Activated naive CD4-positive, alpha-beta T cell treated with anti-CD3 and anti-CD28 coated beads, Interleukin-2, amount 50 U/mL, for 24 hours (primary cell): ENCODE measurements at regions not wholly inside any gene's neighbourhood (a gene's known extent, or its start where the extent isn't known, plus 50 kb on each side); places are given as distances from the start of the nearest gene placed in this dataset.

ENCODE experiments used
- H3K27ac Mint-ChIP-seq: one replicate; pipeline ENCODE4 v1.8.0; 2021; ENCODE audit warnings: mild to moderate bottlenecking, mixed read lengths
- H3K27me3 Mint-ChIP-seq: one replicate; pipeline ENCODE4 v1.8.0; 2021; ENCODE audit warnings: mixed read lengths
- H3K36me3 Mint-ChIP-seq: one replicate; pipeline ENCODE4 v1.8.0; 2021; ENCODE audit warnings: mixed read lengths
- H3K4me1 Mint-ChIP-seq: one replicate; pipeline ENCODE4 v1.8.0; 2021; ENCODE audit warnings: mixed read lengths
- H3K4me3 Mint-ChIP-seq: one replicate; pipeline ENCODE4 v1.8.0; 2021; ENCODE audit warnings: mild to moderate bottlenecking, mixed read lengths
- H3K9me3 Mint-ChIP-seq: one replicate; pipeline ENCODE4 v1.8.0; 2021; ENCODE audit warnings: mixed read lengths

GRCh38 chr1:56227401-56227800 lies 352.0 kb downstream of the PLPP3 start:
- Mint-ChIP-seq H3K4me3 (no peak overlapping the region), H3K27ac (no peak overlapping the region), H3K36me3 (no peaks in the 10 kb centered on the region), H3K27me3 (no peaks in the 10 kb centered on the region), H3K9me3 (no peaks in the 10 kb centered on the region), H3K4me1 (no peaks in the 10 kb centered on the region)

- Mint-ChIP-seq H3K4me1 (no peaks in the 10 kb centered on the region), H3K27ac (no peak overlapping the region), H3K36me3 (no peaks in the 10 kb centered on the region), H3K9me3 (peaks cover 4% of the 10 kb centered on the region), H3K27me3 (no peaks in the 10 kb centered on the region), H3K4me3 (no peak overlapping the region)
Observed at GRCh38 chr1:56225964-56226815, 353.2 kb downstream of the PLPP3 start.

- Mint-ChIP-seq H3K36me3 (no peaks in the 10 kb centered on the region), H3K27ac (no peak overlapping the region), H3K27me3 (no peaks in the 10 kb centered on the region), H3K9me3 (peaks cover 5% of the 10 kb centered on the region), H3K4me1 (no peaks in the 10 kb centered on the region), H3K4me3 (no peak overlapping the region)
Observed at GRCh38 chr1:56223968-56224367, 355.4 kb downstream of the PLPP3 start.

GRCh38 chr1:56222914-56223540 lies 356.3 kb downstream of the PLPP3 start:
- H3K9me3 Mint-ChIP-seq, result peaks cover 5% of the 10 kb centered on the region
- H3K36me3 Mint-ChIP-seq, result no peaks in the 10 kb centered on the region
- H3K4me3 Mint-ChIP-seq, result no peak overlapping the region
- H3K27ac Mint-ChIP-seq, result no peak overlapping the region
- no peaks in the 10 kb centered on the region for H3K4me1 Mint-ChIP-seq
- H3K27me3 Mint-ChIP-seq, result no peaks in the 10 kb centered on the region

- Mint-ChIP-seq H3K4me3 (no peak overlapping the region), H3K27ac (no peak overlapping the region), H3K4me1 (no peaks in the 10 kb centered on the region), H3K27me3 (no peaks in the 10 kb centered on the region), H3K9me3 (peaks cover 5% of the 10 kb centered on the region), H3K36me3 (no peaks in the 10 kb centered on the region)
Observed at GRCh38 chr1:56220021-56220420, 359.3 kb downstream of the PLPP3 start.

GRCh38 chr1:56218023-56218422 lies 361.3 kb downstream of the PLPP3 start:
- H3K36me3 Mint-ChIP-seq, result no peaks in the 10 kb centered on the region
- H3K4me3 Mint-ChIP-seq, result no peak overlapping the region
- peaks cover 5% of the 10 kb centered on the region for H3K9me3 Mint-ChIP-seq
- no peaks in the 10 kb centered on the region for H3K4me1 Mint-ChIP-seq
- H3K27ac Mint-ChIP-seq, result no peak overlapping the region
- no peaks in the 10 kb centered on the region for H3K27me3 Mint-ChIP-seq

GRCh38 chr1:56216218-56216617 lies 363.1 kb downstream of the PLPP3 start:
- Mint-ChIP-seq H3K27me3 (no peaks in the 10 kb centered on the region), H3K27ac (no peak overlapping the region), H3K36me3 (no peaks in the 10 kb centered on the region), H3K4me1 (no peaks in the 10 kb centered on the region), H3K9me3 (peaks cover under 1% of the 10 kb centered on the region), H3K4me3 (no peak overlapping the region)

GRCh38 chr1:56215771-56216170 lies 363.6 kb downstream of the PLPP3 start:
- Mint-ChIP-seq H3K4me3 (no peak overlapping the region), H3K36me3 (no peaks in the 10 kb centered on the region), H3K9me3 (no peaks in the 10 kb centered on the region), H3K27ac (no peak overlapping the region), H3K4me1 (no peaks in the 10 kb centered on the region), H3K27me3 (no peaks in the 10 kb centered on the region)

GRCh38 chr1:56215086-56215485 lies 364.3 kb downstream of the PLPP3 start:
- Mint-ChIP-seq H3K4me3 (no peak overlapping the region), H3K27me3 (no peaks in the 10 kb centered on the region), H3K9me3 (no peaks in the 10 kb centered on the region), H3K36me3 (no peaks in the 10 kb centered on the region), H3K27ac (no peak overlapping the region), H3K4me1 (no peaks in the 10 kb centered on the region)

- Mint-ChIP-seq H3K4me3 (no peak overlapping the region), H3K27me3 (no peaks in the 10 kb centered on the region), H3K36me3 (no peaks in the 10 kb centered on the region), H3K27ac (no peak overlapping the region), H3K4me1 (no peaks in the 10 kb centered on the region), H3K9me3 (no peaks in the 10 kb centered on the region)
Observed at GRCh38 chr1:56213068-56213467, 366.3 kb downstream of the PLPP3 start.

GRCh38 chr1:56212143-56212542 lies 367.2 kb downstream of the PLPP3 start:
- H3K36me3 Mint-ChIP-seq, result no peaks in the 10 kb centered on the region
- peaks cover under 1% of the 10 kb centered on the region for H3K9me3 Mint-ChIP-seq
- no peak overlapping the region for H3K27ac Mint-ChIP-seq
- no peaks in the 10 kb centered on the region for H3K4me1 Mint-ChIP-seq
- no peaks in the 10 kb centered on the region for H3K27me3 Mint-ChIP-seq
- no peak overlapping the region for H3K4me3 Mint-ChIP-seq

- H3K27ac Mint-ChIP-seq, result no peak overlapping the region
- H3K27me3 Mint-ChIP-seq, result no peaks in the 10 kb centered on the region
- no peak overlapping the region for H3K4me3 Mint-ChIP-seq
- peaks cover 6% of the 10 kb centered on the region for H3K9me3 Mint-ChIP-seq
- no peaks in the 10 kb centered on the region for H3K4me1 Mint-ChIP-seq
- H3K36me3 Mint-ChIP-seq, result no peaks in the 10 kb centered on the region
Observed at GRCh38 chr1:56206391-56206790, 373.0 kb downstream of the PLPP3 start.

GRCh38 chr1:56204206-56204605 lies 375.2 kb downstream of the PLPP3 start:
- Mint-ChIP-seq H3K27me3 (no peaks in the 10 kb centered on the region), H3K4me3 (no peak overlapping the region), H3K36me3 (no peaks in the 10 kb centered on the region), H3K9me3 (peaks cover 6% of the 10 kb centered on the region), H3K27ac (no peak overlapping the region), H3K4me1 (no peaks in the 10 kb centered on the region)

GRCh38 chr1:56202796-56203492 lies 376.4 kb downstream of the PLPP3 start:
- no peak overlapping the region for H3K4me3 Mint-ChIP-seq
- no peaks in the 10 kb centered on the region for H3K4me1 Mint-ChIP-seq
- no peak overlapping the region for H3K27ac Mint-ChIP-seq
- no peaks in the 10 kb centered on the region for H3K27me3 Mint-ChIP-seq
- H3K9me3 Mint-ChIP-seq, result peaks cover 6% of the 10 kb centered on the region
- no peaks in the 10 kb centered on the region for H3K36me3 Mint-ChIP-seq

- Mint-ChIP-seq H3K4me1 (no peaks in the 10 kb centered on the region), H3K27ac (no peak overlapping the region), H3K36me3 (no peaks in the 10 kb centered on the region), H3K9me3 (peaks cover 5% of the 10 kb centered on the region), H3K4me3 (no peak overlapping the region), H3K27me3 (no peaks in the 10 kb centered on the region)
Observed at GRCh38 chr1:56202186-56202585, 377.2 kb downstream of the PLPP3 start.

GRCh38 chr1:56200896-56201295 lies 378.5 kb downstream of the PLPP3 start:
- H3K27me3 Mint-ChIP-seq, result no peaks in the 10 kb centered on the region
- no peak overlapping the region for H3K4me3 Mint-ChIP-seq
- no peaks in the 10 kb centered on the region for H3K9me3 Mint-ChIP-seq
- no peaks in the 10 kb centered on the region for H3K36me3 Mint-ChIP-seq
- H3K4me1 Mint-ChIP-seq, result no peaks in the 10 kb centered on the region
- no peak overlapping the region for H3K27ac Mint-ChIP-seq
